HFF-Myc (cell line): ENCODE measurements at regions not wholly inside any gene's neighbourhood (a gene's known extent, or its start where the extent isn't known, plus 50 kb on each side); places are given as distances from the start of the nearest gene placed in this dataset.

ENCODE experiments used
- DNase-seq: peaks from one replicate; pipeline ENCODE4 v3.0.0-alpha.2; 2011; ENCODE audit warnings: low read depth; ENCODE audit errors: extremely low read depth
- H3K4me3 ChIP-seq: replicated peaks from 2 replicates; pipeline ENCODE4 v1.5.1; 2011; ENCODE audit warnings: low read depth, mild to moderate bottlenecking, control low read depth, low read length
- CTCF ChIP-seq: IDR thresholded peaks from 2 replicates; pipeline ENCODE4 v1.5.1; 2012; ENCODE audit warnings: mild to moderate bottlenecking, low read depth, low read length, control low read depth; ENCODE audit errors: missing control alignments

GRCh38 chr7:94099679-94100078 lies 95.5 kb upstream of the BET1 start:
- TF ChIP-seq CTCF = no peak
- H3K4me3 ChIP-seq = no peak overlapping the region
- DNase-seq = no peak

GRCh38 chr7:94100723-94101345 lies 96.7 kb upstream of the BET1 start:
- no peak overlapping the region for H3K4me3 ChIP-seq
- DNase-seq = no peak
- no peak for TF ChIP-seq CTCF

- no peak overlapping the region for H3K4me3 ChIP-seq
- DNase-seq = no peak
- no peak for TF ChIP-seq CTCF
Measured at GRCh38 chr7:94104301-94104700, 100.1 kb upstream of the BET1 start.

GRCh38 chr7:94109556-94109955 lies 105.4 kb upstream of the BET1 start:
- DNase-seq = no peak
- TF ChIP-seq CTCF = no peak
- no peak overlapping the region for H3K4me3 ChIP-seq

- DNase-seq = no peak
- TF ChIP-seq CTCF = no peak
- H3K4me3 ChIP-seq = no peak overlapping the region
Measured at GRCh38 chr7:94111009-94111408, 106.9 kb upstream of the BET1 start.

- H3K4me3 ChIP-seq = no peak overlapping the region
- TF ChIP-seq CTCF = no peak
- no peak for DNase-seq
Measured at GRCh38 chr7:94115316-94115715, 111.2 kb upstream of the BET1 start.

GRCh38 chr7:94123136-94123535 lies 119.0 kb upstream of the BET1 start:
- no peak overlapping the region for H3K4me3 ChIP-seq
- TF ChIP-seq CTCF = no peak
- no peak for DNase-seq
